WTC11 (cell line): ENCODE measurements at regions not wholly inside any gene's neighbourhood (a gene's known extent, or its start where the extent isn't known, plus 50 kb on each side); places are given as distances from the start of the nearest gene placed in this dataset.

Experiments
- ATF3 ChIP-seq: sonication (generic); formaldehyde crosslinking; conservative IDR thresholded peaks from 2 replicates; pipeline ENCODE4 v1.8.1; 2022; ENCODE audit warnings: mild to moderate bottlenecking, missing genetic modification reagents
- CREM ChIP-seq: sonication (generic); formaldehyde crosslinking; IDR thresholded peaks from 2 replicates; pipeline ENCODE4 v1.8.1; 2022; ENCODE audit warnings: mild to moderate bottlenecking, missing genetic modification reagents, moderate library complexity
- CTCF ChIP-seq: fragments of 200-600 bp; IDR thresholded peaks from 2 replicates; pipeline ENCODE4 v1.8.0; 2022; ENCODE audit warnings: antibody characterized with exemption
- ESRRA ChIP-seq: sonication (generic); formaldehyde crosslinking; IDR thresholded peaks from 2 replicates; pipeline ENCODE4 v1.8.1; 2022; ENCODE audit warnings: mild to moderate bottlenecking, missing genetic modification reagents, borderline replicate concordance
- FOXP1 ChIP-seq: sonication (generic); formaldehyde crosslinking; IDR thresholded peaks from 2 replicates; pipeline ENCODE4 v1.8.0; 2022; ENCODE audit warnings: missing genetic modification reagents, mild to moderate bottlenecking, moderate library complexity, borderline replicate concordance
- GRHL2 ChIP-seq: fragments of 250-450 bp; sonication (Bioruptor Pico); IDR thresholded peaks from 2 replicates; pipeline ENCODE4 v1.8.0; 2022; ENCODE audit warnings: mild to moderate bottlenecking, moderate library complexity; ENCODE audit not compliant: insufficient replicate concordance, severe bottlenecking
- KAT7 ChIP-seq: sonication (generic); formaldehyde crosslinking; IDR thresholded peaks from 2 replicates; pipeline ENCODE4 v1.8.1; 2023; ENCODE audit warnings: missing genetic modification reagents, mild to moderate bottlenecking, borderline replicate concordance
- MAX ChIP-seq: sonication (generic); formaldehyde crosslinking; IDR thresholded peaks from 2 replicates; pipeline ENCODE4 v1.8.0; 2022; ENCODE audit warnings: mild to moderate bottlenecking, missing genetic modification reagents
- NR3C1 ChIP-seq: sonication (generic); formaldehyde crosslinking; conservative IDR thresholded peaks from 2 replicates; pipeline ENCODE4 v1.8.1; 2023; ENCODE audit warnings: low read depth, mild to moderate bottlenecking, missing genetic modification reagents
- PRDM15 ChIP-seq: sonication (generic); formaldehyde crosslinking; IDR thresholded peaks from 2 replicates; pipeline ENCODE4 v1.8.0; 2022; ENCODE audit warnings: missing genetic modification reagents
- SMAD4 ChIP-seq: sonication (generic); formaldehyde crosslinking; IDR thresholded peaks from 2 replicates; pipeline ENCODE4 v1.8.0; 2022; ENCODE audit warnings: mild to moderate bottlenecking, missing genetic modification reagents
- TEAD4 ChIP-seq: sonication (generic); formaldehyde crosslinking; IDR thresholded peaks from 2 replicates; pipeline ENCODE4 v1.8.0; 2022; ENCODE audit warnings: mild to moderate bottlenecking, missing genetic modification reagents
- USF1 ChIP-seq: sonication (generic); formaldehyde crosslinking; IDR thresholded peaks from 2 replicates; pipeline ENCODE4 v1.8.0; 2022; ENCODE audit warnings: mild to moderate bottlenecking, missing genetic modification reagents

GRCh38 chr10:53025172-53025711 is 252.7 kb upstream of the MBL2 start:
- TF ChIP-seq MAX: no peak
- no peak for TF ChIP-seq PRDM15 (CRISPR knock-in tag)
- TF ChIP-seq GRHL2 (CRISPR knock-in tag): no peak
- no peak for TF ChIP-seq TEAD4 (CRISPR knock-in tag)
- TF ChIP-seq CTCF: no peak
- TF ChIP-seq ESRRA (CRISPR knock-in tag): no peak
- TF ChIP-seq SMAD4 (CRISPR knock-in tag): no peak
- no peak for TF ChIP-seq KAT7 (CRISPR knock-in tag)
- no peak for TF ChIP-seq NR3C1
- TF ChIP-seq USF1 (CRISPR knock-in tag): no peak
- no peak for TF ChIP-seq FOXP1 (CRISPR knock-in tag)
- TF ChIP-seq CREM (CRISPR knock-in tag): no peak
- TF ChIP-seq ATF3: no peak
